Skeletal muscle tissue (tissue), 3 donors: ENCODE measurements at regions not wholly inside any gene's neighbourhood (a gene's known extent, or its start where the extent isn't known, plus 50 kb on each side); places are given as distances from the start of the nearest gene placed in this dataset.

Source experiments
- H3K27ac ChIP-seq: one replicate; pipeline ENCODE4 v1.7.0; 2013; ENCODE audit warnings: mild to moderate bottlenecking, low read depth, low read length, inconsistent platforms
- H3K27me3 ChIP-seq, 3 donors: one replicate each; pipeline ENCODE4 v1.7.0; 2013; ENCODE audit warnings: low read length in 3 of 3; ENCODE audit not compliant: control insufficient read depth in 3 of 3, insufficient read depth in 3 of 3
- H3K36me3 ChIP-seq, 3 donors: one replicate each; pipeline ENCODE4 v1.7.0; 2013; ENCODE audit warnings: low read length in 3 of 3; ENCODE audit not compliant: control insufficient read depth in 3 of 3, insufficient read depth in 3 of 3
- H3K4me1 ChIP-seq, 3 donors: one replicate each; pipeline ENCODE4 v1.7.0; 2013; ENCODE audit warnings: low read length in 3 of 3, mild to moderate bottlenecking in 3 of 3; ENCODE audit not compliant: control insufficient read depth in 3 of 3, insufficient read depth in 3 of 3
- H3K4me3 ChIP-seq, 3 donors: one replicate each; pipeline ENCODE4 v1.7.0; 2013; ENCODE audit warnings: low read length in 3 of 3
- H3K9ac ChIP-seq, 3 donors: one replicate each; pipeline ENCODE4 v1.7.0; 2013; ENCODE audit warnings: low read length in 3 of 3, mild to moderate bottlenecking in 3 of 3, moderate library complexity in 2 of 3, low read depth in 1 of 3
- H3K9me3 ChIP-seq, 3 donors: one replicate each; pipeline ENCODE4 v1.7.0; 2013; ENCODE audit warnings: low read length in 3 of 3; ENCODE audit not compliant: control insufficient read depth in 3 of 3
- donor health status: Osteomylitis.

DNA sequence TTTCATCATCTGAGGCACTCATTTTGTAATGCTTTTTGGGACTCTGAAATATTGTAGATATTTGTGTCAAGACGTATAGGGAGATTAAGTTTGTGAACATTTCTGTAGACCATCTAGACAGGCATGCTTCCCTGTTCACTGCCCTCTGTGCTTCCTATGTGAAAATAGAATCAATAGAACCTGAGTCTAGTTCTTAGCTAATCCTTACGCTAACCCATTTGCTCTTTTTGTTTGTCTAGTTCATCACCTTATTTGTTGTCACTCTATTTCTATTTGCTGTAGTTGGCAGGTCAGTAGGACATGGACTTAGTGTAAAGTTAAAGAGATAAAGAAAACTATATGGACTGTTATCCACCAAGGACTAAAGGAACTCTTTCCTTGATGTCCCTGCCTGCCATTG, 1755.2 kb downstream of the C4orf33 start:
- Histone ChIP-seq H3K9ac (no peak overlapping the region), H3K27ac (no peak overlapping the region)

DNA sequence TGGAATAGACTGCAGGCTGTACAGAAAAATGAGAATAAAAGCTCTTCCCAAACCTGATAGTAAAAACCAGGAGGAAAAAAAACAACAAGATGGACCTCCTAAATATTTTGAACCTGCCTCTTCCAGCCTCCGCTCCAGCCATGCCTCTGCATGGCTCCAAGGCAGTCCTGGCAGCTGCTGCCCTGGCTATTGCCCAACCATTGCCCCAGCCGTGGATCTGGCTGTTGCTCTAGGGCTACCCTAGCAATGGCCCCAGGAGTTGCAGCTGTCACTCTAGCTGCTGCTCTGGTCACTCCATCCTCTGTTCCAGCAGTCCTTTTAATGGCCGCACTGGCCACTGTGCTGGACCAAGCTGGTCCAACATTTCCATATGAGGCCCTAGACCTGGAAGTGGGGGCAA, 1756.0 kb downstream of the C4orf33 start:
- H3K36me3 ChIP-seq: no peaks in the 10 kb centered on the region
- H3K27me3 ChIP-seq: no peaks in the 10 kb centered on the region
- no peaks in the 10 kb centered on the region for H3K4me1 ChIP-seq
- H3K9ac ChIP-seq: no peak overlapping the region
- no peaks in the 10 kb centered on the region for H3K9me3 ChIP-seq
- H3K27ac ChIP-seq: no peak overlapping the region
- H3K4me3 ChIP-seq: no peak overlapping the region

More for the DNA sequence above, 1755.2 kb downstream of the C4orf33 start:
- H3K9me3 ChIP-seq: no peaks in the 10 kb centered on the region
- no peaks in the 10 kb centered on the region for H3K27me3 ChIP-seq
- no peaks in the 10 kb centered on the region for H3K36me3 ChIP-seq
- H3K4me3 ChIP-seq: no peak overlapping the region
- H3K4me1 ChIP-seq: no peaks in the 10 kb centered on the region

DNA sequence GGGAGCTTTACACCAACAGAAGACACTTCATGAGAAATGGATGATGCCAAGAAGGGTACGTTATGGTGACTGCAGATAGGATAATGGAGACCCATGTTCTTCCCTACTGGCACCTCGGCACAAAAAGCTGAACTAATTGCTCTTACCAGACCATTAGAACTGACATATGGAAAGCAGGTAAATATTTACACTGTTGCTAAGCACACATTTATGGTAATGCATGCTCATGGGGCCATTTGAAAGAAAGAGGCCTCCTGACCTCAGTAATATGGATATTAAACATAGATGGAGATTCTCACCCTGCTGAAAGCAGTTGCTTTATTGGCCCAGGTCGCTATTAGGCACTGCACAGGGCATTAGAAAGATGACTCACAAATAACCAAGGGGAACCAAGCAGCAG, 1759.6 kb downstream of the C4orf33 start:
- Histone ChIP-seq H3K27ac (no peak overlapping the region), H3K9me3 (no peaks in the 10 kb centered on the region)

DNA sequence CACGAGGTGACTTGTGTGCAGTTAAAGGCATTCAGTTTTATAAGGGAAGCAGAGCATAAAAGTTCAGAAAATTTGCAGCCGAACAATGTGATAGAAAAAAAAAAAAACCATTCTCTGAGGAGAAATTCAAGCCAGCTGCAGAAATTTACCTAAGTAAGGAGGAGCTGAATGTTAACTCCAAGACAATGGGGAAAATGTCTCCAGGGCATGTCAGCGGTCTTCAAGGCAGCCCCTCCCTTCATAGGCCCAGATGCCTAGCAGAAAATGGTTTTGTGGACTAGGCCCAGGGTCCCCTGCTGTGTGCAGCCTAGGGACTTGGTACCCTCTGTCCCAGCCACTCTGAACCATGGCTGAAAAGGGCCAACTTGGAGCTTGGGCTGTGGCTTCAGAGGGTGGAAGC, 1764.0 kb downstream of the C4orf33 start:
- no peaks in the 10 kb centered on the region for H3K36me3 ChIP-seq
- no peak overlapping the region for H3K9ac ChIP-seq
- no peak overlapping the region for H3K4me3 ChIP-seq
- H3K27me3 ChIP-seq: no peaks in the 10 kb centered on the region
- H3K9me3 ChIP-seq: no peaks in the 10 kb centered on the region
- no peak overlapping the region for H3K27ac ChIP-seq
- H3K4me1 ChIP-seq: no peaks in the 10 kb centered on the region

More for the DNA sequence above, 1759.6 kb downstream of the C4orf33 start:
- Histone ChIP-seq H3K27me3 (no peaks in the 10 kb centered on the region), H3K36me3 (no peaks in the 10 kb centered on the region), H3K4me1 (no peaks in the 10 kb centered on the region), H3K4me3 (no peak overlapping the region), H3K9ac (no peak overlapping the region)

DNA sequence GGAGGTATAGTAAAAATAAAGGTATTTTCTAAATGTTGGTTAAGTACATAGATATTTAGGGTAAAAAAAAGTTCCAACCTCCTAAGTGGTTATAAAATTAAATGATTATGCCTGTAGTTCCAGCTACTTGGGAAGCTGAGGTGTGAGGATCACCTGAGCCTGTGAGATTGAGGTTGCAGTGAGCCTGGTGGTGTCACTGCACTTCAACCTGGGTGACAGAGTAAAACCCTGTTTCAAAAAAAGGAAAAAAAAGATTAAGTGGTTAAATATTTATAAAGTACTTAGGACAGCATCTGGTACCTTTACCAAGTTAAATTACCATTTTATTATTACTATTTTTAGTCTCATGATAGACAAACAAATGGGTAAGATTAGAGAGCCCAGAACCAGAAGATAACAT, 1801.0 kb downstream of the C4orf33 start:
- no peaks in the 10 kb centered on the region for H3K4me1 ChIP-seq
- no peak overlapping the region for H3K4me3 ChIP-seq
- no peaks in the 10 kb centered on the region for H3K36me3 ChIP-seq
- no peak overlapping the region for H3K27ac ChIP-seq
- no peaks in the 10 kb centered on the region for H3K9me3 ChIP-seq
- H3K27me3 ChIP-seq: no peaks in the 10 kb centered on the region
- H3K9ac ChIP-seq: no peak overlapping the region

DNA sequence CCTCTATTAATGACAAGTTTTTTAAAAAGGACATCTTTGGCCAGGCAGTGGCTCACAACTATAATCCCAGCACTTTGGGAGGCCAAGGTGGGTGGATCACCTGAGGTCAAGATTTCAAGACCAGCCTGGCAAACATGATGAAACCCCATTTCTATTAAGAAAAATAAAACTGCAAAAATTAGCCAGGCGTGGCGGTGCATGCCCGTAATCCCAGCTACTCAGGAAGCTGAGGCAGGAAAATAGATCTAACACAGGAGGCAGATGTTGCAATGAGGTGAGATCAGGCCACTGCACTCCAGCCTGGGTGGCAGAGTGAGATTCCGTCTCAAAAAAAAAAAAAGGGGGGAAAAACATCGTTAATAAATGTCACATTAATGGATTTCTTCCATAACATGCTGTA, 1805.4 kb downstream of the C4orf33 start:
- no peak overlapping the region for H3K4me3 ChIP-seq
- H3K9me3 ChIP-seq: no peaks in the 10 kb centered on the region
- H3K27me3 ChIP-seq: no peaks in the 10 kb centered on the region
- no peaks in the 10 kb centered on the region for H3K36me3 ChIP-seq
- H3K4me1 ChIP-seq: no peaks in the 10 kb centered on the region
- H3K27ac ChIP-seq: no peak overlapping the region
- no peak overlapping the region for H3K9ac ChIP-seq

DNA sequence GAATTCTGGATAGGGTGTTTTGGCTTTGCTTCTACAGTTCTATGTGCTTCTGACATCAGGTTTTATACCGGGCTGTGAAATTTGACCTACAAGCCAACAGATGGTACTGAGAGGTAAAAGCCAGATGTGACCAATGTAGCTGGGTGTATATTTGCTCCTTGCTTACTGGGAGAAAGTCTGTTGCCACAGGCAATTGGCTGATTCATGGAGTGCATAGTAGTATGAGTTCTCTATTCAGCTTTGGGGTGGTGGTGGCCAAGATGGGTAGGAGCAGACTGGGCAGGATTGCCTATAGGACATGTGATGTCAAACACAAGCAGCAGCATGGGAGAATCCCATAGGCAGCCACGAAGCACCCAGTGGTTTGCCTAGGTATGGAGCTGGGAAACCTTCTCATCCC, 1827.0 kb downstream of the C4orf33 start:
- no peaks in the 10 kb centered on the region for H3K36me3 ChIP-seq
- no peak overlapping the region for H3K27ac ChIP-seq
- peak overlapping the region in 1 of 3 donors; percentile 12 for H3K4me3 ChIP-seq
- no peaks in the 10 kb centered on the region for H3K27me3 ChIP-seq
- H3K9ac ChIP-seq: no peak overlapping the region
- H3K4me1 ChIP-seq: no peaks in the 10 kb centered on the region
- peaks cover 0 to 9% (median 5%) of the 10 kb centered on the region in 3 donors for H3K9me3 ChIP-seq

DNA sequence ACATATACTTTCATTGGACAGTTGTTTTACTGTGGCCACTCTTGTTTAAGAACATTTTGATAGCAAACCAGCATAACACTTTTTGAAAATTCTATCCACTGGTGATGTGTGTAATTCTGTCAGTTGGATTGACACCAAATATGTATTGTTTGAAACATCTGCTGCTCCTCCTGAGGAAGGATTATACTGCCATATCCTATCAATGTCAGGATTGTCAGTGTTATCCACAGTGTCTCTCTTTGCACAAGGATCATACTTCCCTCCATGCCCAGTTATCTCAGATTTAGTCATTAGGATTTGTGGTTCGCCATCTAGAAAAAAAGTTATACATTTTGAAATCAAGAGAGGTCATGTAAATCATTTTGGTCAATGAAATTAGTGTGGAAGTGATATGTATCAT, 1859.6 kb downstream of the C4orf33 start:
- Histone ChIP-seq H3K9ac (no peak overlapping the region), H3K4me1 (no peaks in the 10 kb centered on the region), H3K36me3 (no peaks in the 10 kb centered on the region), H3K27ac (no peak overlapping the region), H3K4me3 (no peak overlapping the region), H3K27me3 (no peaks in the 10 kb centered on the region), H3K9me3 (peaks cover 0 to 3% (median 0%) of the 10 kb centered on the region in 3 donors)

DNA sequence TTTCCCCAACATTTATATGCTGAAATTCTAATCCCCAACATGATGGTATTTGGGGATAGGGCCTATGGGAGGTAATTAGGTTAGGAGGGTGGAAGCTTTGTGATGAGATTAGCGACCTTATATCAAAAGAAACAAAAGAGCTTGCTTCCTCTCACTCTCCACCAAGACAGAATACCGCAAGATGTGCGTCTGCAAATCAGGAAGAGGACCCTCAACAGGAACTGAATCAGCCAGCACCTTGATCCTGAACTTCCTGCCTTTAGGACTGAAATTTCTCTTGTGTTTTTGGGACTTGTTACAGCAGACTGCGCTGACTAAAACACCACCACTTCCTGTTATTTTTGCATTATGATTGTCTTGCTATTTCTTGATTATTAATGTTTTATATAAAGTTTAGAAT, 1889.4 kb downstream of the C4orf33 start:
- H3K4me3 ChIP-seq: no peak overlapping the region
- H3K27ac ChIP-seq: no peak overlapping the region
- H3K9me3 ChIP-seq: no peaks in the 10 kb centered on the region
- H3K4me1 ChIP-seq: no peaks in the 10 kb centered on the region
- H3K36me3 ChIP-seq: no peaks in the 10 kb centered on the region
- no peaks in the 10 kb centered on the region for H3K27me3 ChIP-seq
- H3K9ac ChIP-seq: no peak overlapping the region

DNA sequence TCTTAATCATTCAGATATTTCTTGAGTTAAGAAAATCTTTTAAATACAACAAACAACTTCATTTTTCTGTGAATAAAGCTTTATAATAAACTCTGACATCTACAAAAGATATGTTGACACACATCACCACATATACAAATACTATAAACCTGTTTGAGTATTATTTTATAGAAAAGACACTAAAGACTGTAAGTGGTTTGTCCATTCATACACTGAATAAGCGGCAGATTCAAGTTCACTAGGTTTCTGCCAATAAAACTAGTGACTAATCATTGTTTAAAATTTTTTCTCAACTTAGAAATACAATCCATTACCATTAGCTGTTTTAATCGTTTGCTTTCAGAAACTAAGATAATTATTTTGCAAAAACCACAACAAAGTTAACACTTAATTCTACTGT, 1900.0 kb downstream of the C4orf33 start:
- Histone ChIP-seq H3K4me3 (no peak overlapping the region), H3K9ac (no peak overlapping the region), H3K27me3 (no peaks in the 10 kb centered on the region), H3K9me3 (no peaks in the 10 kb centered on the region), H3K27ac (no peak overlapping the region), H3K36me3 (no peaks in the 10 kb centered on the region), H3K4me1 (no peaks in the 10 kb centered on the region)

DNA sequence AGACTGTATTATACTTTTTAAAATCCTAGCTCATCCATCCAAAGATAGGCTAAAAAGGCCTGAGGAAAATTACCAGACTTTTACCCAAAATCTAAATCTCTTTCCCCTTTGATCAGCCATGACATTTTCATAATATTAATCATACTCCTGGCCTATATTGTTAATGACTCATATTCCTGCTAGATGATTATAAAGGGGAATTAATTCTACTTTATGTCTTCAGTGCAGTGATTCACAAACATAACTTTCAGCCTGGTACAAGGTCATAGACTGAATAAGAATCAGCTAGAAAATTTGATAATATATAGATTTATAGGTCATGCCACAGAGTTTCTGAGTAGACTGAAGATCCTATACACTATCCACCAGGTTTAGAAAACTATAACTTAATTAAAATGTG, 1905.4 kb downstream of the C4orf33 start:
- Histone ChIP-seq H3K9me3 (no peaks in the 10 kb centered on the region), H3K27me3 (no peaks in the 10 kb centered on the region), H3K4me1 (no peaks in the 10 kb centered on the region), H3K27ac (no peak overlapping the region), H3K9ac (no peak overlapping the region), H3K36me3 (no peaks in the 10 kb centered on the region), H3K4me3 (no peak overlapping the region)
